ENCODE measurements at regions not wholly inside any gene's neighbourhood (a gene's known extent, or its start where the extent isn't known, plus 50 kb on each side); places are given as distances from the start of the nearest gene placed in this dataset.

GRCh38 chr7:119102291-119102690, 877.8 kb downstream of the ANKRD7 start:
- in situ Hi-C loops (cut with MboI; ENCODE audit: low pct_unique_long_range_greater_than_20kb, low sequenced_read_pairs, unreplicated experiment), result no loop called here
- DNase-seq (ENCODE audit: low spot score), result no peak
- no peak for TF ChIP-seq CTCF (IDR thresholded peaks at IDR 0.05; ENCODE audit: extremely low read depth, insufficient read depth, missing control alignments)

- in situ Hi-C loops (cut with MboI; ENCODE audit: low pct_unique_long_range_greater_than_20kb, low sequenced_read_pairs, unreplicated experiment), result no loop called here
- DNase-seq (ENCODE audit: low spot score), result no peak
- TF ChIP-seq CTCF (IDR thresholded peaks at IDR 0.05; ENCODE audit: extremely low read depth, insufficient read depth, missing control alignments), result no peak
These were observed 880.9 kb downstream of the ANKRD7 start for GRCh38 chr7:119105381-119105780.

- no peak for TF ChIP-seq CTCF (IDR thresholded peaks at IDR 0.05; ENCODE audit: extremely low read depth, insufficient read depth, missing control alignments)
- in situ Hi-C loops (cut with MboI; ENCODE audit: low pct_unique_long_range_greater_than_20kb, low sequenced_read_pairs, unreplicated experiment), result no loop called here
- no peak for DNase-seq (ENCODE audit: low spot score)
These were observed 898.8 kb downstream of the ANKRD7 start for GRCh38 chr7:119123326-119123725.

- no peak for DNase-seq (ENCODE audit: low spot score)
- in situ Hi-C loops (cut with MboI; ENCODE audit: low pct_unique_long_range_greater_than_20kb, low sequenced_read_pairs, unreplicated experiment), result no loop called here
- no peak for TF ChIP-seq CTCF (IDR thresholded peaks at IDR 0.05; ENCODE audit: extremely low read depth, insufficient read depth, missing control alignments)
These were observed 903.2 kb downstream of the ANKRD7 start for GRCh38 chr7:119127706-119128105.

- no peak for DNase-seq (ENCODE audit: low spot score)
- in situ Hi-C loops (cut with MboI; ENCODE audit: low pct_unique_long_range_greater_than_20kb, low sequenced_read_pairs, unreplicated experiment), result no loop called here
- no peak for TF ChIP-seq CTCF (IDR thresholded peaks at IDR 0.05; ENCODE audit: extremely low read depth, insufficient read depth, missing control alignments)
These were observed 907.9 kb downstream of the ANKRD7 start for GRCh38 chr7:119132436-119132835.

GRCh38 chr7:119167431-119167830, 942.9 kb downstream of the ANKRD7 start:
- no peak for TF ChIP-seq CTCF (IDR thresholded peaks at IDR 0.05; ENCODE audit: extremely low read depth, insufficient read depth, missing control alignments)
- in situ Hi-C loops (cut with MboI; ENCODE audit: low pct_unique_long_range_greater_than_20kb, low sequenced_read_pairs, unreplicated experiment), result no loop called here
- no peak for DNase-seq (ENCODE audit: low spot score)

- TF ChIP-seq CTCF (IDR thresholded peaks at IDR 0.05; ENCODE audit: extremely low read depth, insufficient read depth, missing control alignments), result no peak
- in situ Hi-C loops (cut with MboI; ENCODE audit: low pct_unique_long_range_greater_than_20kb, low sequenced_read_pairs, unreplicated experiment), result no loop called here
- no peak for DNase-seq (ENCODE audit: low spot score)
These were observed 947.5 kb downstream of the ANKRD7 start for GRCh38 chr7:119172043-119172442.

All from GM13977 (cell line).